ENCODE measurements at regions not wholly inside any gene's neighbourhood (a gene's known extent, or its start where the extent isn't known, plus 50 kb on each side); places are given as distances from the start of the nearest gene placed in this dataset.

DNA sequence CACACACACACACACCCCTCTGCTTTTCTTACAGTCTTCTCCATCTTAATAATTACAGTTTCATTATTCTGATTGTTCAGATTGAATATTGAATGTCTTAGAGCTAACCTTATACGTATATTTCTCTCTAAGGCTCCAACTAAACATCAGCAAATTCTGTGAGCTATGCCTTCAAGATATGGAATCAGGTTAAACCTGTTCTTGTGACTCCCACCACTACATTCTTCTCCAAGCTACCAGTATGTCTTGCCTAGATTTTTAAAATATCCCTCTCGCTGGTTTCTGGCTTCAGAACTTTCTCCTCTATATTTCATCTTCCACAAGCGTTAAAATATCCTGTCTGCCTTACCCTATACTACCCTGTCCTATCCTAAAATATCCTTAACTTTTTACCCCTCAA is 1346.4 kb upstream of the CDH2 start (continued):
- TF ChIP-seq, protein P1, sequence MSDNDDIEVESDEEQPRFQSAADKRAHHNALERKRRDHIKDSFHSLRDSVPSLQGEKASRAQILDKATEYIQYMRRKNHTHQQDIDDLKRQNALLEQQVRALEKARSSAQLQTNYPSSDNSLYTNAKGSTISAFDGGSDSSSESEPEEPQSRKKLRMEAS (IDR thresholded peaks at IDR 0.05): no peak
- TF ChIP-seq SP1 (IDR thresholded peaks at IDR 0.05; ENCODE audit: low read depth, low read length) (no peak), RXRA (IDR thresholded peaks at IDR 0.05; ENCODE audit: insufficient read depth, low read depth, low read length) (no peak)
